Nephron progenitor cell (in vitro differentiated cells): ENCODE measurements at regions not wholly inside any gene's neighbourhood (a gene's known extent, or its start where the extent isn't known, plus 50 kb on each side); places are given as distances from the start of the nearest gene placed in this dataset.

ENCODE experiments used
- DNase-seq: peaks from one replicate; pipeline ENCODE4 v3.0.0; 2021
- H3K27ac Mint-ChIP-seq: 2 replicates; pipeline ENCODE4 v1.8.0; 2021; ENCODE audit warnings: mild to moderate bottlenecking, moderate library complexity, mixed read lengths
- H3K27me3 Mint-ChIP-seq: 2 replicates; pipeline ENCODE4 v1.8.0; 2021; ENCODE audit warnings: mild to moderate bottlenecking, low read depth, mixed read lengths; ENCODE audit not compliant: poor library complexity
- H3K36me3 Mint-ChIP-seq: 2 replicates; pipeline ENCODE4 v1.8.0; 2021; ENCODE audit warnings: low read depth, mixed read lengths
- H3K4me1 Mint-ChIP-seq: 2 replicates; pipeline ENCODE4 v1.8.0; 2021; ENCODE audit warnings: mixed read lengths
- H3K4me3 Mint-ChIP-seq: 2 replicates; pipeline ENCODE4 v1.8.0; 2021; ENCODE audit warnings: mild to moderate bottlenecking, moderate library complexity, mixed read lengths
- H3K9me3 Mint-ChIP-seq: 2 replicates; pipeline ENCODE4 v1.8.0; 2021; ENCODE audit warnings: mild to moderate bottlenecking, moderate library complexity, mixed read lengths
- TF ChIP-seq, protein P1 (sequence below): fragments of 200-600 bp; sonication (generic); IDR thresholded peaks from 2 replicates; pipeline ENCODE4 v1.5.0; 2021; ENCODE audit warnings: antibody characterized with exemption

DNA sequence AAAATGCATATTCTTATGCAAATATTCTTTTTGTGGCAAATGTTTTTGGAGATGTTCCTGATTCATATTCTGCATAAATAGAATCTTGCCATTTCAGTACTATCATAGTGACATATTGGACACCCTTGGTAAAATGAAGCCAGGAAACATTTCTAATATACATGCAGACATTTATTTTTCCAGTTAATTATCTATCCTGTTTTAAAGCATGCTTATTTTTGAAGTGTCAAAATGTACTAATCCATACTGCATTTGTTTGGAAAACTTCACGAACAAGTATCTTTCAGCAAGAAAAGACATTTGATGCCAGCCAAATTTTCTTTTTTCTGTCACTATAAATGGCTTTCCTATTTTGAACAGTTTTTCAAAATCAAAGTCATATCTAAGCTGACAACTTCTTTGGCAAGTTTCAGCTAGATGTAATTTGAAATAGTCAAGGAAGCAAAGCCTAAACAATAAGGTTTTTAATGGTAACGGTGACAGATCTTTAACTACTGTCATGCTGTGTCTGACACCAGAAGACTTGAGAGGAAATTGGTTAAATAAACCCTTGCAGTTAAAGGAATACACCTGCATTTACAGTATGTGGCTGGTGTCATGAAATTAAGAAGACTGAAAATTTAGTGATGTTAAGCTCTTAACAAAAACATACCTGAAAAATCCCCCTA, 284.3 kb downstream of the TLE1 start:
- DNase-seq: no peak
- H3K9me3 Mint-ChIP-seq: peaks cover 40% of the 10 kb centered on the region
- H3K4me3 Mint-ChIP-seq: no peak overlapping the region
- no peak overlapping the region for H3K27ac Mint-ChIP-seq
- peaks cover 29% of the 10 kb centered on the region for H3K4me1 Mint-ChIP-seq
- TF ChIP-seq, protein P1, sequence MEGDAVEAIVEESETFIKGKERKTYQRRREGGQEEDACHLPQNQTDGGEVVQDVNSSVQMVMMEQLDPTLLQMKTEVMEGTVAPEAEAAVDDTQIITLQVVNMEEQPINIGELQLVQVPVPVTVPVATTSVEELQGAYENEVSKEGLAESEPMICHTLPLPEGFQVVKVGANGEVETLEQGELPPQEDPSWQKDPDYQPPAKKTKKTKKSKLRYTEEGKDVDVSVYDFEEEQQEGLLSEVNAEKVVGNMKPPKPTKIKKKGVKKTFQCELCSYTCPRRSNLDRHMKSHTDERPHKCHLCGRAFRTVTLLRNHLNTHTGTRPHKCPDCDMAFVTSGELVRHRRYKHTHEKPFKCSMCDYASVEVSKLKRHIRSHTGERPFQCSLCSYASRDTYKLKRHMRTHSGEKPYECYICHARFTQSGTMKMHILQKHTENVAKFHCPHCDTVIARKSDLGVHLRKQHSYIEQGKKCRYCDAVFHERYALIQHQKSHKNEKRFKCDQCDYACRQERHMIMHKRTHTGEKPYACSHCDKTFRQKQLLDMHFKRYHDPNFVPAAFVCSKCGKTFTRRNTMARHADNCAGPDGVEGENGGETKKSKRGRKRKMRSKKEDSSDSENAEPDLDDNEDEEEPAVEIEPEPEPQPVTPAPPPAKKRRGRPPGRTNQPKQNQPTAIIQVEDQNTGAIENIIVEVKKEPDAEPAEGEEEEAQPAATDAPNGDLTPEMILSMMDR: no peak
- H3K36me3 Mint-ChIP-seq: peaks cover 32% of the 10 kb centered on the region
- H3K27me3 Mint-ChIP-seq: peaks cover 4% of the 10 kb centered on the region

DNA sequence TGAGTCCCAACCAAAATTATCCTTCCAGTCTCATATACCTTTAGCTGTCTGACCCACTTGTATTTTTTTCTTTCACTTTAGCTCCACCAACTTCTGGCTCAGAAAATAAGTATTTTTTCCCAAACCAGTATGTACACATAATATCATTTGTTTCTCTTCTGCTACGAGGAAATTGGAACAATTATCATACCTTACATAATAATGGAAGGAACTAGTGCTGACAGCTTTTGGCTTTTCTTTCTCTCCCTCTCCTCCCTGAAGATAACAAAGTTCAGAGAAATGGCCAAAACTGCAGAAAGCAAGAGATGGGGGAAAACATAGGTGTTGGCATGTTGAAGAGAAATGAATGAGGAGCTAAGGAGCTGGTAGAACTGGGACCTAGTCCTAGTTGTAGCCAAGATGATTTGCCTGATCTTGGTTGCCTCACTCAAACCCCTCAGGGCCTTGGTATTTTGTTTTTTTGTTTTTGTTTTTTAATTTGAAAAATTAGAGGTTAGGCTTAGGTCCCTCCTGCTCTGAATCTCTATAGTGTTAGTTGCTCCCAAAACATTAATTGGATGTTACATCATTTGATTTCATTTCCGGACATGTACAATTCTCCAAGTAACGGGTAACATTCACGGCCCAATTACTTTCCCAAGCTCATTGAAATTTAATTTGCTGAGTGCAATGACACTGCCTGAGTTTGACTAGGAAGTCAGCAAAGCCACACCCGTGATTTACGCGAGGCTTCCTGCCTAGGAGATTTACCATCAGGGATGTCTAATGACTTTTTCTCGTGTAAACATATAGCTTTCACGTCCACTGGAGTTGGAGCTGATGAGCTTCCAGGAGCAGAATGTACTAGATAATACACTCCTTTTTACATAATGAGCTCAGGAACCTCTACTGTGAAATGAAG, 291.6 kb downstream of the TLE1 start:
- Mint-ChIP-seq H3K9me3 (peaks cover 31% of the 10 kb centered on the region), H3K36me3 (peaks cover 25% of the 10 kb centered on the region), H3K27ac (peak overlapping the region; percentile 66), H3K4me1 (peaks cover 71% of the 10 kb centered on the region), H3K4me3 (peak overlapping the region; percentile 37), H3K27me3 (no peaks in the 10 kb centered on the region)
- TF ChIP-seq, protein P1: no peak
- DNase-seq: peak; percentile 21

DNA sequence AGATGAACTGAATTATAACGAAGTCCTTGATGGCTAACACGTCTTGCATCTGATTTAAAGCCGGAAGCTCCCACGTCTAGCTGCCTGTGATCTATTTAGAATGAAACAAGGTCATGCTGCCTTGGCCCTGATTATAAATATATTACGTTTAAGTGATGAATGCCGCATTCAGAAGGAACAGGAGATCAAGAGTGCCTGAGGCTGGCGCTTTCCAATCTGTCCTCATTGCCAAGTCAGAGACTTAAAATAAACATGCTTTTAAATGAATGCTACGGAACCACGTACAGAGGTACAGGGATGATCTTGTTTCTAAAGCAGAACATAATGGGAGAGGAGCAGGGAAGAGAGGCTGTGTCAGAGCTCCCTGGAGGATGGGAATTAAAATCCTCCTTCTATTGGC, 292.8 kb downstream of the TLE1 start:
- peak overlapping the region; percentile 15 for H3K4me3 Mint-ChIP-seq

DNA sequence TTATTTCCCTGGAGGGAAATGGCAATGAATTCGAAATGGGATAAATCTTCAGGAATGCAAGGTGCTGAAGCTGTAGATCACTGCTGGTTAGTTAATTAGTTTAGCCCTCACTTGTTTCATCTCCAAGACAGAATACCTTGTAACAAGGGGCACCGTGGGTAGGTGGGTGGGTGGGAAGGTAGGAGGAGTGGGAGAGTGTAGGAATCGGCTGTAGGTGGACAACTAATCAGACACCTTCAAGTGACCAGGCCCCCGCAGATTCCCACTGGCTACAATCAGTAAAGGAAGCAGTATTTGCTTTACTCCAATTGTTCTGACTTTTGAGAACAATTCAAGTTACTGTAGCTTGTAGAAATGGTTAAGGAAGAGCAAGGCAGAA, 293.7 kb downstream of the TLE1 start:
- peaks cover 10% of the 10 kb centered on the region for H3K36me3 Mint-ChIP-seq
- TF ChIP-seq, protein P1: no peak
- peak overlapping the region; percentile 87 for H3K27ac Mint-ChIP-seq
- H3K4me1 Mint-ChIP-seq: peaks cover 87% of the 10 kb centered on the region
- H3K4me3 Mint-ChIP-seq: peak overlapping the region; percentile 51
- peaks cover 24% of the 10 kb centered on the region for H3K9me3 Mint-ChIP-seq
- DNase-seq: no peak
- peaks cover 3% of the 10 kb centered on the region for H3K27me3 Mint-ChIP-seq

More for the DNA sequence above, 292.8 kb downstream of the TLE1 start:
- Mint-ChIP-seq H3K27me3 (no peaks in the 10 kb centered on the region), H3K9me3 (peaks cover 29% of the 10 kb centered on the region), H3K36me3 (peaks cover 15% of the 10 kb centered on the region), H3K4me1 (peaks cover 79% of the 10 kb centered on the region), H3K27ac (peak overlapping the region; percentile 58)
- no peak for DNase-seq
- TF ChIP-seq, protein P1: no peak

DNA sequence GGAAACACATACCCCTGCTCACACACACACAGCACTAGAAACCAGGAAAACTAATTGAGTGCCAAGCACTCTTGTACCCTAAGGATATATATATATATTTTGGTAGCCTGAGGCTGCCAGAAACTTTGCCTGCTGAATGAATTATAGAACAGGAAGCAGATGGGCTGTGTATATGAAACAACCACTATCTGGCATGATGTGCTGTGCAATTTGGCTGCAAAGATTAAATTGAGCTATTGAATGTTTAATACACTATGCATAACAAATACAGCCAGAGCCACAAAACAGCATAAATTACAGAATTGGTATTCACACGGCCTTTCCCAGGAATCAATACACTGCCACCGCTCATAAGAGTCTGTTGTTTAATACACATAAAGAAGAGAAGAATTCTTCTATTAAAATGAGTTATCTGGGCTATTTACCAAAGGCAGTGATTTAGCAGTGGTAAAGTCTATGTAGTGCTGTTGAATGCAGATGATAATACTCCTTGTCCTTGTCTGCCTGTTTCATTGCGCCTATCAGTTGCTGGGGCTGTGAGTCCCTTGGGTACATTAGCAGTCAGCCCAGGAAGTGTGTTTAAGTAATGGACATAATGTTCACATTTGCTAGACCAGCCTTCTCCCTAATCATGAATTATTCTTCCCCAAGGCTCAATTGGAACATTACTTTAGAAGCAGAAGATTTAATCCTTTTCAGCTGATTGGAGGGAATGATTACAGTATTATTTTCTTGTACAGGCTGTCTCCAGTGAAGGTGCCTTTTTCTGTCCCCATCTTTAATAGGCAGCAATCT, 294.3 kb downstream of the TLE1 start:
- DNase-seq: no peak
- H3K9me3 Mint-ChIP-seq: peaks cover 20% of the 10 kb centered on the region
- H3K27ac Mint-ChIP-seq: peak overlapping the region; percentile 87
- H3K36me3 Mint-ChIP-seq: peaks cover 10% of the 10 kb centered on the region
- H3K4me1 Mint-ChIP-seq: peaks cover 93% of the 10 kb centered on the region
- TF ChIP-seq, protein P1: no peak
- peak overlapping the region; percentile 51 for H3K4me3 Mint-ChIP-seq
- peaks cover 3% of the 10 kb centered on the region for H3K27me3 Mint-ChIP-seq
